Panc1 (cell line): ENCODE measurements at regions not wholly inside any gene's neighbourhood (a gene's known extent, or its start where the extent isn't known, plus 50 kb on each side); places are given as distances from the start of the nearest gene placed in this dataset.

ENCODE experiments used
- ATAC-seq: fragments of 200-7000 bp; cut with Tn5 transposase; 2 replicates; pipeline ENCODE4 v1.9.1; 2020; ENCODE audit warnings: mild to moderate bottlenecking, moderate library complexity
- BruUV-seq: library from RNA; stranded (reverse); fragments of 400-500 nt; replicated peaks from 2 replicates; lab custom pipeline; 2021; lab: Mats Ljungman, UMichigan
- CTCF ChIA-PET: fragments of 300-600 bp; sonication (Branson Sonifier 250); formaldehyde crosslinking; loops from one replicate; lab custom pipeline; 2022; ENCODE audit warnings: antibody characterized with exemption; lab: Charles Lee
- POLR2A ChIA-PET: fragments of 300-600 bp; sonication (Branson Sonifier 250); formaldehyde crosslinking; loops from one replicate; lab custom pipeline; 2022; ENCODE audit warnings: antibody characterized with exemption; lab: Charles Lee
- DNase-seq: peaks from one replicate; pipeline ENCODE4 v3.0.0-alpha.2; 2010; ENCODE audit warnings: low read depth, low spot score
- H3K27ac ChIP-seq: 2 replicates; pipeline ENCODE4 v1.5.1; 2011; ENCODE audit warnings: mild to moderate bottlenecking, low read length, inconsistent platforms
- H3K27me3 ChIP-seq: fragments of 200-500 bp; sonication (Bioruptor generic); 2 replicates; pipeline ENCODE4 v1.6.0; 2014; ENCODE audit warnings: low read length, inconsistent platforms; ENCODE audit not compliant: control insufficient read depth, insufficient read depth
- H3K36me3 ChIP-seq: fragments of 200-500 bp; sonication (Bioruptor generic); 2 replicates; pipeline ENCODE4 v1.5.1; 2014; ENCODE audit warnings: inconsistent platforms, mild to moderate bottlenecking, low read length, moderate library complexity; ENCODE audit not compliant: control insufficient read depth, insufficient read depth
- H3K4me1 ChIP-seq: 2 replicates; pipeline ENCODE4 v1.5.1; 2011; ENCODE audit warnings: inconsistent platforms, mild to moderate bottlenecking, low read length, moderate library complexity; ENCODE audit not compliant: control insufficient read depth, insufficient read depth
- H3K4me3 ChIP-seq, 2 experiments: 2 replicates each; pipeline ENCODE4 v1.5.1; 2011 to 2012; ENCODE audit warnings: low read depth in 2 of 2, low read length in 2 of 2, mild to moderate bottlenecking in 2 of 2, inconsistent platforms in 1 of 2, moderate library complexity in 1 of 2
- H3K9me3 ChIP-seq: fragments of 200-500 bp; sonication (Bioruptor generic); 2 replicates; pipeline ENCODE4 v1.5.1; 2014; ENCODE audit warnings: low read depth, mild to moderate bottlenecking, inconsistent platforms, low read length, moderate library complexity; ENCODE audit not compliant: control insufficient read depth, insufficient read depth
- CTCF ChIP-seq: fragments of 450-650 bp; IDR thresholded peaks from 2 replicates; pipeline ENCODE4 v1.5.1; 2017; ENCODE audit warnings: mild to moderate bottlenecking
- POLR2AphosphoS5 ChIP-seq: IDR thresholded peaks from 2 replicates; pipeline ENCODE4 v1.6.1; 2012; ENCODE audit warnings: mild to moderate bottlenecking, low read depth, low read length, moderate library complexity
- REST ChIP-seq, 2 experiments: IDR thresholded peaks; 2 replicates each; pipeline ENCODE4 v1.6.1; 2011 to 2012; ENCODE audit warnings: low read depth in 2 of 2, control low read depth in 1 of 2, low read length in 1 of 2, mild to moderate bottlenecking in 1 of 2, moderate library complexity in 1 of 2; ENCODE audit not compliant: insufficient read depth in 1 of 2
- SIN3A ChIP-seq: IDR thresholded peaks from 2 replicates; pipeline ENCODE4 v1.6.1; 2012; ENCODE audit warnings: low read depth, mild to moderate bottlenecking, low read length, moderate library complexity, borderline replicate concordance; ENCODE audit not compliant: insufficient read depth
- TCF7L2 ChIP-seq: IDR thresholded peaks from 2 replicates; pipeline ENCODE4 v1.6.1; 2011; ENCODE audit warnings: mild to moderate bottlenecking, low read depth, low read length, inconsistent platforms
- in situ Hi-C: cut with HindIII; loops from 2 replicates; pipeline ENCODE4 v1.10.0; 2016; ENCODE audit warnings: low sequenced_read_pairs, low pct_unique_long_range_greater_than_20kb
- intact Hi-C: fragments of 100-400 bp; cut with micrococcal nuclease; formaldehyde crosslinking; loops from one replicate; pipeline ENCODE4 v1.10.0; 2022; ENCODE audit not compliant: unreplicated experiment

- POLR2A ChIA-PET, result no interaction called here
- in situ Hi-C loops, result no loop called here
- no peak for TF ChIP-seq TCF7L2
These were observed 171.3 kb upstream of the FAM78B start for GRCh38 chr1:166338105-166338504.

GRCh38 chr1:166340709-166341108 lies 173.9 kb upstream of the FAM78B start:
- intact Hi-C loops, result no loop called here
- Histone ChIP-seq H3K9me3 (no peaks in the 10 kb centered on the region), H3K36me3 (no peaks in the 10 kb centered on the region), H3K4me3 (no peak overlapping the region), H3K4me1 (no peaks in the 10 kb centered on the region), H3K27ac (no peak overlapping the region), H3K27me3 (no peaks in the 10 kb centered on the region)
- CTCF ChIA-PET, result no interaction called here
- TF ChIP-seq CTCF (no peak), REST (IDR thresholded peaks at IDR 0.05; ENCODE audit: insufficient read depth in 1 of 2, low read depth in 2 of 2, low read length in 1 of 2) (no peak), POLR2AphosphoS5 (no peak), SIN3A (no peak), TCF7L2 (no peak)
- in situ Hi-C loops, result no loop called here
- no TSS peak for BruUV-seq
- ATAC-seq, result no peak
- POLR2A ChIA-PET, result no interaction called here
- DNase-seq, result no peak

More at GRCh38 chr1:166338105-166338504, 171.3 kb upstream of the FAM78B start:
- H3K27ac ChIP-seq, result no peak overlapping the region
- no peaks in the 10 kb centered on the region for H3K4me1 ChIP-seq
- no peaks in the 10 kb centered on the region; the same call in 1 of the 2 replicates for H3K27me3 ChIP-seq
- no peaks in the 10 kb centered on the region for H3K9me3 ChIP-seq
- CTCF ChIA-PET, result no interaction called here
- no peak overlapping the region for H3K4me3 ChIP-seq
- ATAC-seq (no peak), DNase-seq (no peak)
- no TSS peak for BruUV-seq
- H3K36me3 ChIP-seq, result no peaks in the 10 kb centered on the region
- intact Hi-C loops, result no loop called here

GRCh38 chr1:166343276-166343675 lies 176.5 kb upstream of the FAM78B start:
- CTCF ChIA-PET, result no interaction called here
- ATAC-seq, result no peak
- in situ Hi-C loops, result no loop called here

More at GRCh38 chr1:166343276-166343675, 176.5 kb upstream of the FAM78B start:
- Histone ChIP-seq H3K4me1 (no peaks in the 10 kb centered on the region), H3K36me3 (no peaks in the 10 kb centered on the region), H3K9me3 (no peaks in the 10 kb centered on the region), H3K27ac (no peak overlapping the region), H3K27me3 (no peaks in the 10 kb centered on the region), H3K4me3 (no peak overlapping the region)
- no peak for DNase-seq
- TF ChIP-seq SIN3A (no peak), TCF7L2 (no peak), REST (IDR thresholded peaks at IDR 0.05; ENCODE audit: insufficient read depth in 1 of 2, low read depth in 2 of 2, low read length in 1 of 2) (no peak), POLR2AphosphoS5 (no peak), CTCF (no peak)
- intact Hi-C loops, result no loop called here
- POLR2A ChIA-PET, result no interaction called here
- BruUV-seq, result no TSS peak
